Neuronal stem cell (in vitro differentiated cells): ENCODE measurements at regions not wholly inside any gene's neighbourhood (a gene's known extent, or its start where the extent isn't known, plus 50 kb on each side); places are given as distances from the start of the nearest gene placed in this dataset.

Experiments
- DNase-seq: peaks from one replicate; pipeline ENCODE4 v3.0.0-alpha.2; 2013; ENCODE audit warnings: low spot score
- H2AFZ ChIP-seq: one replicate; pipeline ENCODE4 v1.6.1; 2013; ENCODE audit warnings: mild to moderate bottlenecking, low read length, inconsistent platforms
- H2AK5ac ChIP-seq: 2 replicates; pipeline ENCODE4 v1.6.1; 2013; ENCODE audit warnings: low read depth, mild to moderate bottlenecking, inconsistent platforms, low read length, moderate library complexity, mixed read lengths
- H2BK120ac ChIP-seq: 2 replicates; pipeline ENCODE4 v1.6.1; 2013; ENCODE audit warnings: low read depth, mild to moderate bottlenecking, inconsistent platforms, low read length, moderate library complexity, mixed read lengths
- H2BK12ac ChIP-seq: one replicate; pipeline ENCODE4 v1.6.1; 2013; ENCODE audit warnings: low read length, inconsistent platforms
- H2BK15ac ChIP-seq: 2 replicates; pipeline ENCODE4 v1.6.1; 2013; ENCODE audit warnings: mild to moderate bottlenecking, low read length, inconsistent platforms, mixed read lengths
- H2BK5ac ChIP-seq: one replicate; pipeline ENCODE4 v1.6.1; 2013; ENCODE audit warnings: inconsistent platforms, mild to moderate bottlenecking, low read length, moderate library complexity
- H3K14ac ChIP-seq: one replicate; pipeline ENCODE4 v1.6.1; 2013; ENCODE audit warnings: low read length, inconsistent platforms
- H3K18ac ChIP-seq: 2 replicates; pipeline ENCODE4 v1.6.1; 2013; ENCODE audit warnings: low read length, inconsistent platforms
- H3K23ac ChIP-seq: 2 replicates; pipeline ENCODE4 v1.6.1; 2013; ENCODE audit warnings: low read depth, mild to moderate bottlenecking, mixed read lengths, low read length, inconsistent platforms; ENCODE audit not compliant: poor library complexity
- H3K27ac ChIP-seq: replicated peaks from 3 replicates; pipeline ENCODE4 v1.5.1; 2013; ENCODE audit warnings: low read length, inconsistent platforms
- H3K27me3 ChIP-seq, 3 experiments: 2 replicates each; pipeline ENCODE4 v1.6.1; 2013; ENCODE audit warnings: low read length in 3 of 3, mild to moderate bottlenecking in 2 of 3, inconsistent platforms in 1 of 3, low read depth in 1 of 3, mixed read lengths in 1 of 3, moderate library complexity in 1 of 3; ENCODE audit not compliant: control insufficient read depth in 3 of 3, insufficient read depth in 3 of 3
- H3K36me3 ChIP-seq, 2 donors: replicated peaks in 1 of 2; 2 replicates each; pipeline ENCODE4 v1.6.1; 2013; ENCODE audit warnings: low read length in 2 of 2; ENCODE audit not compliant: control insufficient read depth in 2 of 2, insufficient read depth in 2 of 2
- H3K4ac ChIP-seq: 2 replicates; pipeline ENCODE4 v1.6.1; 2013; ENCODE audit warnings: inconsistent platforms, mild to moderate bottlenecking, low read length, moderate library complexity
- H3K4me1 ChIP-seq, 2 donors: 1 replicate in 1 of 2; 2 replicates in 1 of 2; pipeline ENCODE4 v1.6.1; 2013; ENCODE audit warnings: low read length in 2 of 2, low read depth in 1 of 2; ENCODE audit not compliant: control insufficient read depth in 2 of 2, insufficient read depth in 1 of 2
- H3K4me2 ChIP-seq: one replicate; pipeline ENCODE4 v1.6.1; 2013; ENCODE audit warnings: mild to moderate bottlenecking, low read length, inconsistent platforms; ENCODE audit not compliant: insufficient read depth, poor library complexity, severe bottlenecking
- H3K4me3 ChIP-seq, 2 donors: 2 replicates each; pipeline ENCODE4 v1.5.1; 2013; ENCODE audit warnings: low read length in 2 of 2, mild to moderate bottlenecking in 2 of 2, inconsistent platforms in 1 of 2, moderate library complexity in 1 of 2
- H3K79me1 ChIP-seq: one replicate; pipeline ENCODE4 v1.6.1; 2013; ENCODE audit warnings: low read depth, mild to moderate bottlenecking, inconsistent platforms, low read length, moderate library complexity
- H3K9ac ChIP-seq: one replicate; pipeline ENCODE4 v1.6.1; 2013; ENCODE audit warnings: mild to moderate bottlenecking, low read depth, low read length, inconsistent platforms; ENCODE audit not compliant: poor library complexity
- H3K9me3 ChIP-seq, 2 donors: replicated peaks in 1 of 2; 2 replicates each; pipeline versions ENCODE3 to v1.6.1; 2013; ENCODE audit warnings: low read length in 2 of 2, mild to moderate bottlenecking in 2 of 2, inconsistent platforms in 1 of 2, low read depth in 1 of 2, mixed read lengths in 1 of 2, moderate library complexity in 1 of 2; ENCODE audit not compliant: control insufficient read depth in 2 of 2, insufficient read depth in 1 of 2
- H4K8ac ChIP-seq: one replicate; pipeline ENCODE4 v1.6.1; 2013; ENCODE audit warnings: low read depth, mild to moderate bottlenecking, inconsistent platforms, low read length, moderate library complexity
- H4K91ac ChIP-seq: one replicate; pipeline ENCODE4 v1.6.1; 2013; ENCODE audit warnings: low read length, low read depth, mild to moderate bottlenecking, inconsistent platforms; ENCODE audit not compliant: poor library complexity
- WGBS, 2 donors: extraction: QIAGEN DNeasy Blood & Tissue Kit; methylation state at CpG; one replicate each; pipeline ENCODE4 v1.1.7; 2013; ENCODE audit warnings: missing lambda C conversion rate in 2 of 2, mixed read lengths in 1 of 2; ENCODE audit not compliant: insufficient read length in 2 of 2, insufficient replicate concordance in 1 of 2; ENCODE audit errors: extremely low coverage in 2 of 2; 5-methylcytosine and 5-hydroxymethylcytosine counted together

DNA sequence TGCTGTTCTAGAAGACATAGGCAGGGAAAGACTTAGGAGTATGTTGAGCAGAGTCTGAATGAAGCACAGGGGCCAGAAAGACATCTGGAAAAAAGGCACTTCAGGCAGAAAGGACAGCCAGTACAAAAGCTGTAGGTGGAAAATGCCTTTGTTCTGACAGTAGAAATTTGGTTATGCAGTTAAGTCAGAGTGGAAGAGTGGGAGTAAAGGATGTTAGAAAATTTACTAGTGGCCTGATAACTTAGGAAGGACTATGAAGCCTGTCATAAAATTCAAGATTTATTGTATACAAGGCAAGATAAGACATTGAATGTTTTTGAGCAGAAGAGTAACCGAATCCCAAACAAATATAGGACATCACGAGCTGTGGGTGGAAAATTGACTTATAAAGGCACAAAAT is 987.9 kb downstream of the PLA2G4A start:
- Histone ChIP-seq H2AFZ (no peak overlapping the region), H3K4me1 (no peaks in the 10 kb centered on the region), H3K14ac (no peak overlapping the region), H2BK15ac (no peak overlapping the region), H4K8ac (no peak overlapping the region), H3K9ac (no peak overlapping the region), H2BK120ac (no peak overlapping the region), H3K4ac (no peak overlapping the region), H3K9me3 (no peaks in the 10 kb centered on the region), H4K91ac (no peak overlapping the region), H2BK5ac (no peak overlapping the region), H3K79me1 (no peaks in the 10 kb centered on the region), H3K18ac (no peak overlapping the region), H3K4me3 (no peak overlapping the region), H2BK12ac (no peak overlapping the region), H3K4me2 (no peak overlapping the region), H3K27ac (no peak overlapping the region), H3K36me3 (no peaks in the 10 kb centered on the region), H2AK5ac (no peak overlapping the region), H3K27me3 (no peaks in the 10 kb centered on the region), H3K23ac (no peak overlapping the region)
- WGBS, 2 donors = no CpG with 5 or more reads among the region's 2 CpGs
- no peak for DNase-seq

DNA sequence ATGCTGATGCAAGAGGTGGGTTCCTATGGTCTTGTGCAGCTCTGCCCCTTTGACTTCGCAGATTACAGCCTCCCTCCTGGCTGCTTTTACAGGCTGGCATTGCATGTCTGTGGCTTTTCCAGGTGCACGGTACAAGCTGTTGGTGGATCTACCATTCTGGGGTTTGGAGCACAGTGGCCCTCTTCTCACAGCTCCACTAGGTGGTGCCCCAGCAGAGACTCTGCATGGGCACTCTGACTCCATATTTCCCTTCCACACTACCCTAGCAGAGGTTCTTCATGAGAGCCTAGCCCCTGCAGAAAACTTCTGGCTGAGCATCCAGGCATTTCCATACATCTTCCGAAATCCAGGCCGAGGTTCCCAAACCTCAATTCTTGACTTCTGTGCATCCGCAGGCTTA is 989.0 kb downstream of the PLA2G4A start:
- Histone ChIP-seq H3K4me2 (no peak overlapping the region), H4K91ac (no peak overlapping the region), H3K23ac (no peak overlapping the region), H3K9me3 (no peaks in the 10 kb centered on the region), H3K4me3 (no peak overlapping the region), H3K27me3 (no peaks in the 10 kb centered on the region), H2BK12ac (no peak overlapping the region), H3K27ac (no peak overlapping the region), H3K18ac (no peak overlapping the region), H3K4me1 (no peaks in the 10 kb centered on the region), H2AK5ac (no peak overlapping the region), H2BK120ac (no peak overlapping the region), H3K36me3 (no peaks in the 10 kb centered on the region), H2BK15ac (no peak overlapping the region), H2BK5ac (no peak overlapping the region), H3K9ac (no peak overlapping the region), H3K79me1 (no peaks in the 10 kb centered on the region), H3K4ac (no peak overlapping the region), H4K8ac (no peak overlapping the region), H2AFZ (no peak overlapping the region), H3K14ac (no peak overlapping the region)
- WGBS, 2 donors = no CpG with 5 or more reads among the region's 5 CpGs
- no peak for DNase-seq

DNA sequence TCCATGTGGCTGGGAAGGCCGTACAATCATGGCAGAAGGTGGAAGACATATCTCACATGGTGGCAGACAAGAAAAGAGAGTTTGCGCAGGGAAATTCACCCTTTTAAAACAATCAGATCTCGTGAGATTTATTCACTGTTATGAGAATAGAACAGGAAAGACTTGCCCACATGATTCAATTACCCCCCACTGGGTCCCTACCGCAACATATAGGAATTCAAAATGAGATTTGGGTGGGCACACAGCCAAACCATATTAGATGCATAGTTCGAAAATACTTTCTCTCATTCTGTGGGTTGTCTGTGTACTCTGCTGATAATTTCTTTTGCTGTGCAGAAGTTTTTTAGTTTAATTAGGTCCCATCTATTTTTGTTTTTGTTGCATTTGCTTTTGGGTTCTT is 990.3 kb downstream of the PLA2G4A start:
- no CpG with 5 or more reads among the region's 5 CpGs for WGBS, 2 donors

DNA sequence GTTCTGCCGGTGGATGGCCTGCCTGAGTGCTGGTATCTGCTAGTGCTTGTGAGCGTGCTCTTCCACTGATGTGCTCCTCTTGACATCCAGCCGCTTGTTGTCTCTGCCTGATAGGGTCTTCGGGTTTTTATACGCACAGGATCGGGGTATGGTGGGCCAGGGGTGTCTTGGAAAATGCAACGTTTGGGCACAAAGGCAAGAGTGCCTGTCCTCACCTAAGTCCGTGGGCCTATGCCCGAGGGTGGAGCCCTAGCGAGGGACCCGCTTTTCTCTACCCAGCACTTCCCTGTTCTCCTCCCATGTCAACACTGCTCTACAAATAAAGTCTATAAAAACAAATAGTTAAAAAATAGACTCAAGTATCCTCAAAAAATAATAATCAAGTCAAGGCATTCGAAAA is 1007.8 kb downstream of the PLA2G4A start:
- Histone ChIP-seq H2AK5ac (no peak overlapping the region), H3K36me3 (no peaks in the 10 kb centered on the region), H3K4me3 (no peak overlapping the region), H3K4me1 (no peaks in the 10 kb centered on the region), H2BK12ac (no peak overlapping the region), H3K9me3 (no peaks in the 10 kb centered on the region), H2AFZ (no peak overlapping the region), H3K9ac (no peak overlapping the region), H3K27ac (no peak overlapping the region), H3K79me1 (no peaks in the 10 kb centered on the region), H3K18ac (no peak overlapping the region), H2BK15ac (no peak overlapping the region), H3K27me3 (no peaks in the 10 kb centered on the region), H3K4me2 (no peak overlapping the region), H3K4ac (no peak overlapping the region), H3K14ac (no peak overlapping the region), H4K91ac (no peak overlapping the region), H2BK5ac (no peak overlapping the region), H4K8ac (no peak overlapping the region), H2BK120ac (no peak overlapping the region), H3K23ac (no peak overlapping the region)
- DNase-seq = no peak
- no CpG with 5 or more reads among the region's 12 CpGs for WGBS, 2 donors

More for the DNA sequence above, 990.3 kb downstream of the PLA2G4A start:
- Histone ChIP-seq H3K4ac (no peak overlapping the region), H3K27ac (no peak overlapping the region), H2AK5ac (no peak overlapping the region), H2BK120ac (no peak overlapping the region), H2BK12ac (no peak overlapping the region), H3K9me3 (no peaks in the 10 kb centered on the region), H3K14ac (no peak overlapping the region), H3K4me1 (no peaks in the 10 kb centered on the region), H3K27me3 (no peaks in the 10 kb centered on the region), H3K9ac (no peak overlapping the region), H3K4me2 (no peak overlapping the region), H2BK15ac (no peak overlapping the region), H3K18ac (no peak overlapping the region), H3K36me3 (no peaks in the 10 kb centered on the region), H2BK5ac (no peak overlapping the region), H4K8ac (no peak overlapping the region), H4K91ac (no peak overlapping the region), H3K79me1 (no peaks in the 10 kb centered on the region), H3K23ac (no peak overlapping the region), H2AFZ (no peak overlapping the region), H3K4me3 (no peak overlapping the region)
- DNase-seq = no peak
